H9 (cell line): ENCODE measurements at regions not wholly inside any gene's neighbourhood (a gene's known extent, or its start where the extent isn't known, plus 50 kb on each side); places are given as distances from the start of the nearest gene placed in this dataset.

Source experiments
- DNase-seq: peaks from one replicate; pipeline ENCODE4 v3.0.0-alpha.2; 2017
- H2AFZ ChIP-seq: one replicate; pipeline ENCODE4 v1.6.1; 2013; ENCODE audit warnings: mild to moderate bottlenecking, low read length, control low read depth, moderate library complexity
- H2AK5ac ChIP-seq: 2 replicates; pipeline ENCODE4 v1.6.1; 2013; ENCODE audit warnings: low read length, control low read depth, mixed read lengths; ENCODE audit not compliant: insufficient read length
- H2BK120ac ChIP-seq: one replicate; pipeline ENCODE4 v1.6.1; 2013; ENCODE audit warnings: low read depth, mild to moderate bottlenecking, low read length, control low read depth, inconsistent platforms; ENCODE audit not compliant: poor library complexity, severe bottlenecking
- H2BK12ac ChIP-seq: 2 replicates; pipeline ENCODE4 v1.6.1; 2013; ENCODE audit warnings: low read length, control low read depth, mixed read lengths, low read depth; ENCODE audit not compliant: insufficient read length
- H2BK15ac ChIP-seq: 2 replicates; pipeline ENCODE4 v1.6.1; 2013; ENCODE audit warnings: low read depth, low read length, control low read depth
- H2BK20ac ChIP-seq: one replicate; pipeline ENCODE4 v1.6.1; 2013; ENCODE audit warnings: low read depth, mild to moderate bottlenecking, low read length, control low read depth, inconsistent platforms; ENCODE audit not compliant: poor library complexity, severe bottlenecking
- H2BK5ac ChIP-seq: 2 replicates; pipeline ENCODE4 v1.6.1; 2013; ENCODE audit warnings: low read length, control low read depth, mixed read lengths; ENCODE audit not compliant: insufficient read length
- H3K14ac ChIP-seq: 2 replicates; pipeline ENCODE4 v1.6.1; 2013; ENCODE audit warnings: low read length, control low read depth; ENCODE audit not compliant: insufficient read depth
- H3K18ac ChIP-seq: 2 replicates; pipeline ENCODE4 v1.6.1; 2013; ENCODE audit warnings: low read depth, mild to moderate bottlenecking, mixed read lengths, low read length, control low read depth; ENCODE audit not compliant: insufficient read length
- H3K23ac ChIP-seq: 2 replicates; pipeline ENCODE4 v1.6.1; 2013; ENCODE audit warnings: low read length, control low read depth, mixed read lengths, low read depth; ENCODE audit not compliant: insufficient read length
- H3K23me2 ChIP-seq: 2 replicates; pipeline ENCODE4 v1.6.1; 2013; ENCODE audit warnings: low read depth, mild to moderate bottlenecking, mixed read lengths, low read length, control low read depth; ENCODE audit not compliant: insufficient read length, poor library complexity, severe bottlenecking
- H3K27ac ChIP-seq: 2 replicates; pipeline ENCODE4 v1.5.1; 2013; ENCODE audit warnings: low read length, control low read depth, mixed read lengths, low read depth; ENCODE audit not compliant: insufficient read length
- H3K27me3 ChIP-seq: 2 replicates; pipeline ENCODE4 v1.6.1; 2013; ENCODE audit warnings: low read length, control low read depth, inconsistent platforms; ENCODE audit not compliant: insufficient read depth
- H3K4ac ChIP-seq: 2 replicates; pipeline ENCODE4 v1.6.1; 2013; ENCODE audit warnings: low read depth, mild to moderate bottlenecking, control low read depth, inconsistent platforms, low read length, moderate library complexity
- H3K4me1 ChIP-seq: 2 replicates; pipeline ENCODE4 v1.6.1; 2013; ENCODE audit warnings: low read length, control low read depth, inconsistent platforms; ENCODE audit not compliant: insufficient read depth
- H3K4me2 ChIP-seq: 2 replicates; pipeline ENCODE4 v1.6.1; 2013; ENCODE audit warnings: low read length, control low read depth, mixed read lengths; ENCODE audit not compliant: insufficient read length, insufficient read depth
- H3K56ac ChIP-seq: 2 replicates; pipeline ENCODE4 v1.6.1; 2013; ENCODE audit warnings: low read depth, mild to moderate bottlenecking, mixed read lengths, low read length, control low read depth; ENCODE audit not compliant: insufficient read length
- H3K79me1 ChIP-seq: 2 replicates; pipeline ENCODE4 v1.6.1; 2013; ENCODE audit warnings: low read depth, mild to moderate bottlenecking, moderate library complexity, low read length, control low read depth, inconsistent platforms; ENCODE audit not compliant: insufficient read depth, poor library complexity, severe bottlenecking
- H3K79me2 ChIP-seq: 2 replicates; pipeline ENCODE4 v1.6.1; 2013; ENCODE audit warnings: low read length, control low read depth, inconsistent platforms; ENCODE audit not compliant: insufficient read depth
- H3K9ac ChIP-seq: 2 replicates; pipeline ENCODE4 v1.6.1; 2013; ENCODE audit warnings: low read length, control low read depth, mixed read lengths; ENCODE audit not compliant: insufficient read length; ENCODE audit errors: extremely low read depth
- H3K9me3 ChIP-seq: one replicate; pipeline ENCODE4 v1.6.1; 2013; ENCODE audit warnings: low read depth, low read length, inconsistent platforms; ENCODE audit not compliant: control insufficient read depth
- H3T11ph ChIP-seq: one replicate; pipeline ENCODE4 v1.6.1; 2013; ENCODE audit warnings: mild to moderate bottlenecking, low read length, control low read depth, inconsistent platforms
- H4K20me1 ChIP-seq: one replicate; pipeline ENCODE4 v1.6.1; 2013; ENCODE audit not compliant: control insufficient read depth, insufficient read length, insufficient read depth
- H4K5ac ChIP-seq: 2 replicates; pipeline ENCODE4 v1.6.1; 2013; ENCODE audit warnings: low read depth, mild to moderate bottlenecking, mixed read lengths, low read length, control low read depth; ENCODE audit not compliant: insufficient read length
- H4K8ac ChIP-seq: replicated peaks from 2 replicates; pipeline ENCODE4 v1.6.1; 2013; ENCODE audit warnings: low read length, control low read depth, mixed read lengths, low read depth; ENCODE audit not compliant: insufficient read length
- H4K91ac ChIP-seq: 2 replicates; pipeline ENCODE4 v1.6.1; 2013; ENCODE audit warnings: low read depth, mild to moderate bottlenecking, moderate library complexity, mixed read lengths, low read length, control low read depth; ENCODE audit not compliant: insufficient read length
- H3K27ac Mint-ChIP-seq, 3 experiments: 2 replicates in 2 of 3; 3 replicates in 1 of 3; pipeline ENCODE4 v1.8.0; 2020 to 2021; ENCODE audit warnings: mixed read lengths in 3 of 3, mild to moderate bottlenecking in 1 of 3, moderate library complexity in 1 of 3
- H3K27me3 Mint-ChIP-seq: 2 replicates; pipeline ENCODE4 v1.8.0; 2021; ENCODE audit warnings: low read depth, mild to moderate bottlenecking, moderate library complexity, mixed read lengths
- H3K36me3 Mint-ChIP-seq, 3 experiments: 2 replicates in 2 of 3; 3 replicates in 1 of 3; pipeline ENCODE4 v1.8.0; 2020 to 2021; ENCODE audit warnings: low read depth in 3 of 3, mixed read lengths in 3 of 3; ENCODE audit not compliant: insufficient read depth in 1 of 3
- H3K4me1 Mint-ChIP-seq, 2 experiments: 2 replicates each; pipeline ENCODE4 v1.8.0; 2020; ENCODE audit warnings: mixed read lengths in 2 of 2
- H3K4me3 Mint-ChIP-seq, 2 experiments: 2 replicates in 1 of 2; 3 replicates in 1 of 2; pipeline ENCODE4 v1.8.0; 2020 to 2021; ENCODE audit warnings: mild to moderate bottlenecking in 2 of 2, mixed read lengths in 2 of 2, moderate library complexity in 1 of 2
- H3K9me3 Mint-ChIP-seq, 2 experiments: 2 replicates in 1 of 2; 3 replicates in 1 of 2; pipeline ENCODE4 v1.8.0; 2020; ENCODE audit warnings: mild to moderate bottlenecking in 2 of 2, mixed read lengths in 2 of 2, moderate library complexity in 1 of 2
- CTCF ChIP-seq: fragments of 200-600 bp; sonication (generic); conservative IDR thresholded peaks from 3 replicates; pipeline ENCODE4 v1.8.0; 2021; ENCODE audit warnings: antibody characterized with exemption, mild to moderate bottlenecking
- WGBS: extraction: QIAGEN DNeasy Blood & Tissue Kit; methylation state at CpG from one replicate; pipeline ENCODE4 v1.1.7; 2013; ENCODE audit warnings: missing lambda C conversion rate, low lambda C conversion rate, mixed read lengths; ENCODE audit not compliant: insufficient read length; ENCODE audit errors: extremely low coverage; 5-methylcytosine and 5-hydroxymethylcytosine counted together

- no peaks in the 10 kb centered on the region for H3K79me2 ChIP-seq
- H3K4me1 ChIP-seq: no peaks in the 10 kb centered on the region
- no peaks in the 10 kb centered on the region for H4K20me1 ChIP-seq
- H2BK120ac ChIP-seq: no peak overlapping the region
- Mint-ChIP-seq H3K36me3 (peaks cover 0 to 4% (median 0%) of the 10 kb centered on the region in 3 experiments; a peak in 2 of 7 replicates), H3K27me3 (no peaks in the 10 kb centered on the region), H3K4me1 (no peaks in the 10 kb centered on the region), H3K9me3 (no peaks in the 10 kb centered on the region; a peak in 1 of 5 replicates), H3K4me3 (no peak overlapping the region), H3K27ac (no peak overlapping the region)
- no CpG with 5 or more reads among the region's 1 CpG for WGBS
- no peak overlapping the region for H3K23ac ChIP-seq
- no peak overlapping the region for H3K4ac ChIP-seq
- no peak overlapping the region for H2AFZ ChIP-seq
- no peaks in the 10 kb centered on the region for H3K23me2 ChIP-seq
- no peak overlapping the region for H2AK5ac ChIP-seq
- no peak overlapping the region for H2BK15ac ChIP-seq
- no peak overlapping the region for H4K5ac ChIP-seq
- no peak for DNase-seq
- H3K56ac ChIP-seq: no peak overlapping the region
- H3K4me2 ChIP-seq: no peak overlapping the region
- H2BK12ac ChIP-seq: no peak overlapping the region
- no peak overlapping the region for H2BK20ac ChIP-seq
- H4K91ac ChIP-seq: no peak overlapping the region
- H3K18ac ChIP-seq: no peak overlapping the region
- no peak overlapping the region for H3K27ac ChIP-seq
- no peak overlapping the region for H4K8ac ChIP-seq
- H3K9me3 ChIP-seq: no peaks in the 10 kb centered on the region
- no peak overlapping the region for H3K14ac ChIP-seq
- no peak overlapping the region for H2BK5ac ChIP-seq
- no peak overlapping the region for H3K9ac ChIP-seq
- H3K27me3 ChIP-seq: no peaks in the 10 kb centered on the region
- TF ChIP-seq CTCF: no peak
- no peak overlapping the region for H3T11ph ChIP-seq
- no peaks in the 10 kb centered on the region for H3K79me1 ChIP-seq
Measured at GRCh38 chr4:96039217-96039616, 199.3 kb downstream of the PDHA2 start.
